Progenitor cell of endocrine pancreas (in vitro differentiated cells): ENCODE measurements at regions not wholly inside any gene's neighbourhood (a gene's known extent, or its start where the extent isn't known, plus 50 kb on each side); places are given as distances from the start of the nearest gene placed in this dataset.
A peak's percentile ranks its signal among the peaks of the same experiment; 100 is the strongest.

Experiments used
- DNase-seq: peaks from one replicate; pipeline ENCODE4 v3.0.0; 2021; ENCODE audit warnings: low spot score; ENCODE audit not compliant: unreplicated experiment
- H3K27ac Mint-ChIP-seq: 2 replicates; pipeline ENCODE4 v1.8.0; 2021; ENCODE audit warnings: mild to moderate bottlenecking, moderate library complexity, mixed read lengths
- H3K27me3 Mint-ChIP-seq: 2 replicates; pipeline ENCODE4 v1.8.0; 2021; ENCODE audit warnings: mixed read lengths
- H3K36me3 Mint-ChIP-seq: 2 replicates; pipeline ENCODE4 v1.8.0; 2022; ENCODE audit warnings: mixed read lengths; ENCODE audit not compliant: insufficient read depth
- H3K4me1 Mint-ChIP-seq: 2 replicates; pipeline ENCODE4 v1.8.0; 2021; ENCODE audit warnings: low read depth, mixed read lengths
- H3K4me3 Mint-ChIP-seq: 2 replicates; pipeline ENCODE4 v1.8.0; 2021; ENCODE audit warnings: low read depth, mild to moderate bottlenecking, moderate library complexity, mixed read lengths
- H3K9me3 Mint-ChIP-seq: 2 replicates; pipeline ENCODE4 v1.8.0; 2021; ENCODE audit warnings: low read depth, mixed read lengths
- TF ChIP-seq, protein P1 (sequence below): fragments of 200-600 bp; sonication (generic); IDR thresholded peaks from one replicate; pipeline ENCODE4 v1.5.0; 2021; ENCODE audit warnings: antibody characterized with exemption, mild to moderate bottlenecking; ENCODE audit not compliant: unreplicated experiment

DNA sequence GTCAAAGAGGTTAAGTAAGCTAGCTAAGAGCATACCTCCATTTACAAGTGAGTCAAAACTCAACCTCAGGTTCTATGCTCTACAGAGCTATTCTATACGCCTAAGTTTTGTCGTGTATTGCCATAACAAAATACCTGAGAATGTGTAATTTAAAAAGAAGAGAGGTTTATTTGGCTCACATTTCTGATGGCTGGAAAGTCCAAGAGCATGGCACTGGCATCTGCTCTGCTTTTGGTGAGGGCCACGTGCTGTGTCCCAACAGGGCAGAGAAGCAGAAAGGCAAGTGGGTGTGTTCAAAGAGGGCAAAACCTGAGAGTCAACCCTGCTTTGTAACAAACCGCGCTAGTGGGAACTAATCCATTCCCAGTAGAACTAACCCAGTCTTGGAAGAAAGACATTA, 60.9 kb upstream of the POU2F1 start:
- Mint-ChIP-seq H3K4me1 (peaks cover 24% of the 10 kb centered on the region), H3K36me3 (no peaks in the 10 kb centered on the region), H3K27ac (no peak overlapping the region), H3K9me3 (no peaks in the 10 kb centered on the region), H3K27me3 (no peaks in the 10 kb centered on the region), H3K4me3 (no peak overlapping the region)
- no peak for DNase-seq
- TF ChIP-seq, protein P1, sequence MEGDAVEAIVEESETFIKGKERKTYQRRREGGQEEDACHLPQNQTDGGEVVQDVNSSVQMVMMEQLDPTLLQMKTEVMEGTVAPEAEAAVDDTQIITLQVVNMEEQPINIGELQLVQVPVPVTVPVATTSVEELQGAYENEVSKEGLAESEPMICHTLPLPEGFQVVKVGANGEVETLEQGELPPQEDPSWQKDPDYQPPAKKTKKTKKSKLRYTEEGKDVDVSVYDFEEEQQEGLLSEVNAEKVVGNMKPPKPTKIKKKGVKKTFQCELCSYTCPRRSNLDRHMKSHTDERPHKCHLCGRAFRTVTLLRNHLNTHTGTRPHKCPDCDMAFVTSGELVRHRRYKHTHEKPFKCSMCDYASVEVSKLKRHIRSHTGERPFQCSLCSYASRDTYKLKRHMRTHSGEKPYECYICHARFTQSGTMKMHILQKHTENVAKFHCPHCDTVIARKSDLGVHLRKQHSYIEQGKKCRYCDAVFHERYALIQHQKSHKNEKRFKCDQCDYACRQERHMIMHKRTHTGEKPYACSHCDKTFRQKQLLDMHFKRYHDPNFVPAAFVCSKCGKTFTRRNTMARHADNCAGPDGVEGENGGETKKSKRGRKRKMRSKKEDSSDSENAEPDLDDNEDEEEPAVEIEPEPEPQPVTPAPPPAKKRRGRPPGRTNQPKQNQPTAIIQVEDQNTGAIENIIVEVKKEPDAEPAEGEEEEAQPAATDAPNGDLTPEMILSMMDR: no peak

DNA sequence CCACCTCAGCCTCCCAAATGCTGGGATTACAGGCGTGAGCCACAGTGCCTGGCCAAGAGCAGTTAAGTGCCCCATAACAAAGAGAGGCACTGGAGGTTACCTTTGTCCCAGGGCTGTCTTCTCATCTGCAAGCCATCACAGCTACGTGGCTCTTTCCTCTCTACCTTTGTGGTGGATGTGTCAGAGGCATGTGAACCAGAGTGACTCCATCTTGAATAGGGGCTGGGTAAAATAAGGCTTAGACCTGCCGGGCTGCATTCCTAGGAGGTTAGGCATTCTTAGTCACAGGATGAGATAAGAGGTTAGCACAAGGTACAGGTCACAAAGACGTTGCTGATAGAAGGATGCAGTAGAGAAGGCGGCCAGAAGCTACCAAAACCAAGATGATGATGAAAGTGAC, 59.4 kb upstream of the POU2F1 start:
- Mint-ChIP-seq H3K27ac (peak overlapping the region; percentile 18), H3K27me3 (no peaks in the 10 kb centered on the region), H3K4me3 (no peak overlapping the region), H3K9me3 (no peaks in the 10 kb centered on the region), H3K36me3 (no peaks in the 10 kb centered on the region), H3K4me1 (peaks cover 31% of the 10 kb centered on the region)
- DNase-seq: no peak
- TF ChIP-seq, protein P1: no peak

DNA sequence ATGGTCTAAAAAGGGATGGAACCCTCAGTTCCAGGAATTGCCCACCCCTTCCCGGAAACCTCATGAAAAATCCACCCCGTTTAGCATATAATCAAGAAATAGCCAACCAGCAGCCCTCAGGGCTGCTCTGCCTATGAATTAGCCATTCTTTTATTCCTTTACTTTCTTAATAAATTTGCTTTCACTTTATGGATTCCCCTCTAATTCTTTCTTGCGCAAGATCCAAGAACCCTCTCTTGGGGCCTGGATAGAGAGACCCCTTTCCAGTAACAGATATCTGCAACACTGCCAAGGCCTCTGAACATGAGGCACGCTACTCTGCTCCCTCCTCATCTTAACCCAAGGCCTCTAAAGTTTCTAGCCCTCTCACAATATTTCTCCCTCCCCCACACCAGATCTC, 58.9 kb upstream of the POU2F1 start:
- Mint-ChIP-seq H3K4me1 (peaks cover 36% of the 10 kb centered on the region), H3K36me3 (no peaks in the 10 kb centered on the region), H3K9me3 (no peaks in the 10 kb centered on the region)

DNA sequence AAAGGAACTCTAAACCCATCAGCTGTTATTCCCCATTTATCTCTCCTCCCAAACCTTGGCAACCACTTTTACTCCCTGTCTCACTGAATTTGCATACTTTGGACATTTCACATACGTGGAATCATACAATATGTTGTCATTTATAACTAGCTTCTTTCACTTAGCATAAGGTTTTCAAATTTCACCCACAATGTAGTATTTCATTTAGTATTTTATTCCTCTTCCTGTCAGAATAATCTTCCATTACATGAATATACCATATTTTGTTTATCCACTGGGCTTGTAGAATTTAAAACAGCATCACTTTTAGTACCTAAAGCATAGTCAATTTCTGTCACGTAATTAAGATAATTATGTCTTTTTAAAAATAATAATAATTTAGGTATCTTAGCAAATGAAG, 55.5 kb upstream of the POU2F1 start:
- H3K9me3 Mint-ChIP-seq: no peaks in the 10 kb centered on the region
- no peak for DNase-seq
- H3K4me3 Mint-ChIP-seq: no peak overlapping the region
- peaks cover 38% of the 10 kb centered on the region for H3K4me1 Mint-ChIP-seq
- TF ChIP-seq, protein P1: no peak
- H3K27me3 Mint-ChIP-seq: peaks cover 8% of the 10 kb centered on the region
- no peaks in the 10 kb centered on the region for H3K36me3 Mint-ChIP-seq
- peak overlapping the region; percentile 42 for H3K27ac Mint-ChIP-seq

More for the DNA sequence above, 58.9 kb upstream of the POU2F1 start:
- TF ChIP-seq, protein P1: no peak
- DNase-seq: no peak
- Mint-ChIP-seq H3K27ac (peak overlapping the region; percentile 18), H3K4me3 (no peak overlapping the region), H3K27me3 (no peaks in the 10 kb centered on the region)

DNA sequence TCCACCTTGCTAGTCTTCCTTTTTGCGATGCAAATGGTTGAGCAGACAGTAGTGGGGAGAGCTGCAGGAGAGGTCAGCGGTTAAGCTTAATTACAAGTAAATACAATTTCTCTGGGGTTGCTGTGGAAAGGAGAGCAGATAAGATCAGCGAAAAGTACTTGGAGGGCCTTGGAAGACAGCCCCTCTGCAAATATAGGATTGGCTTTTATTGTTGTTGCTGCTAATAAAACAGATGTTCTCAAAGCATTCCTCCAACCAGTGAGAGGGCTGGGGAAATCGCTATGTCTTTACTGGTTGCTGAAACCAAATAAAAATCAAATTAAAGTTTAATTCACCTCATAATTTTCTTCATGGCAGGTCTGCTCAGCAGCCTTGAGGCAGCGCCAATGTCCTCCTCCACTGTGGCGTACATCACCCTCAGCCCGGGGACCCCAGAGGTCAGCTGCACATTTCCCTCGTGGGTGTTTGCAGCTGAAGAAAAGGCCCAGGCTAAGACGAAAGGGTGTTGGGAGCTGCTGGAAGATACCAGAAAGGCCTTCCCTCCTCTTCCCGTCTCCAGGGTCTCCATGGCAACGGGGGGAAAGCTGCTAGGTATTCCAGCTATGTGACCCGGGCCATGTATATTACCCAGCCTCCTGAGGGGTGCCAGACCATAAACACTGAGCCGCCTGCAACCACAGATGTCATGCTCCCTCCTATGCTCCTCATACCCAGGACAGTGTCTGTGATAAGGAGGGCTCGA, 54.6 kb upstream of the POU2F1 start:
- TF ChIP-seq, protein P1: no peak
- peaks cover 14% of the 10 kb centered on the region for H3K27me3 Mint-ChIP-seq
- H3K27ac Mint-ChIP-seq: no peak overlapping the region
- H3K9me3 Mint-ChIP-seq: no peaks in the 10 kb centered on the region
- DNase-seq: peak; percentile 10
- no peaks in the 10 kb centered on the region for H3K36me3 Mint-ChIP-seq
- peak overlapping the region; percentile 36 for H3K4me3 Mint-ChIP-seq
- H3K4me1 Mint-ChIP-seq: peaks cover 38% of the 10 kb centered on the region
